SKM-1 (cell line): ENCODE measurements at regions not wholly inside any gene's neighbourhood (a gene's known extent, or its start where the extent isn't known, plus 50 kb on each side); places are given as distances from the start of the nearest gene placed in this dataset.
"Not testable (repeated sequence)": the region's sequence is repeated elsewhere in the genome, so short reads cannot be mapped to it uniquely, and the experiment has no call there.

Source experiments
- DNase-seq: peaks from one replicate; lab custom pipeline; 2025; ENCODE audit not compliant: unreplicated experiment; lab: John Stamatoyannopoulos, UW

DNA sequence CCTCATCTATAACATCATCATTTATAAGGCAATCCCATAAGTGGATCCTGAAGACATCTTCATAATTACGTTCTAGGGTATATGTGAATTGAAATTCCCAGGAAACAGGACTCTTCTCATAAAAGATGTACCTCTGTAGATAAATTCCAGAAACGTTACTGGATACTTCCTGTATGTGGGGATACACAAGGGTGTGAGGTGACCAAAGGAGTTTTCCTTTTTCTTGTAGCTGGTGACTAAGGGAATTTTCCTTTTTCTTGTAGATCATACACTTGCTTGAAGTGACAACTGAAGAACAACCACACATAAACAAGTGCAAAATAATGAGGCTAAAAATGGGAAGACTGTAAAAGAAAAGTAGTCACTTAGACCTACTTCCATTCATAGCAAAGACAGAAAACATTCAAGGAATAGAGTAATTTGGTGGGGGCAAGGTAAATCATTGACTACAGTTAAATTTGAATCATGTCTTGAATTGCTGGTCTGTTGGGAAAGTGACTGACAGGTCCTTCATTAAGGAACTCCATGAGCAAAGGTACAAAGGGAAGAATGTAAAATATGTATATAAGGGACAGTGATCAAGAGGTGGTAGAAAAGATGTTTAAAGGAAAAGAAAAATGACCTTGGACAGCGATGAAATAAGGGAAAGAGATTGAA lies 53.2 kb upstream of the UBE2E3 start:
- no peak for DNase-seq

DNA sequence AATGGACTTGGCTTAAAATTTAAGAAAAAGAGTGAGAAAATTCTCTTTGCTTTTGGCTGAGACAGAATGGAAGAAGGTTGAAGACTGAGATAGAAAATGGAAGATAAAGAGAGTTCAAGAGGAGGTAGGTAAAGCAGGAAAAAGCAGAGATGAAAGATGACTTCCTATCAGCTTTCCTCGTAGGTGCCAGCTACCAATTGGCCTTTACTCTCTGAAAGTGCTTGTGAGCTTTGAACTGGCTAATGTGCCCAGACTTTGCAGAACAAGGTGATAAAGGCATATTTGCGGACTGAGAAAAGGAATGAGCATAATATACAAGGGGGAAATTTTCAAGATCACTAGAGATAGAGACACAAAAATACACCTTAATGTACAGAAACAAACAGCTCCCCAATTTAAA lies 54.7 kb upstream of the UBE2E3 start:
- no peak for DNase-seq

DNA sequence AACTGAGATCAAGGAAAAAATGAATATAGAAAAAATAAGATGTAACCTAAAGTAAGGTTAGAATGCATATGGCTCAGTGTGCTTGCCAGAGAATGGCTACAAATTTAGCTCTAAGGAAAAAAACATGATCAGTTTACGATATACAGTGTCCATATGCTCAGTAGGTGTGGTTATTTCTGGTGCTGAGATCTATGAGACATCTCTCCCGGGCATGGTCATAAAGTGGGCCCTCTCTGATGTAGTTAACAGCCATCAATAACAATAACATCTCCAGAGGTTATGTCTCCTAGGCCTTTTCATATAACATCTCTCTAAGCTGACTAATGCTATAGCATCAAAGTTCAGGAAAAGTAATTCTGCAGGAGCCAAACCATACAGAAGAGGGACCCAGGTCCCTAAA lies 56.3 kb upstream of the UBE2E3 start:
- DNase-seq, result no peak

DNA sequence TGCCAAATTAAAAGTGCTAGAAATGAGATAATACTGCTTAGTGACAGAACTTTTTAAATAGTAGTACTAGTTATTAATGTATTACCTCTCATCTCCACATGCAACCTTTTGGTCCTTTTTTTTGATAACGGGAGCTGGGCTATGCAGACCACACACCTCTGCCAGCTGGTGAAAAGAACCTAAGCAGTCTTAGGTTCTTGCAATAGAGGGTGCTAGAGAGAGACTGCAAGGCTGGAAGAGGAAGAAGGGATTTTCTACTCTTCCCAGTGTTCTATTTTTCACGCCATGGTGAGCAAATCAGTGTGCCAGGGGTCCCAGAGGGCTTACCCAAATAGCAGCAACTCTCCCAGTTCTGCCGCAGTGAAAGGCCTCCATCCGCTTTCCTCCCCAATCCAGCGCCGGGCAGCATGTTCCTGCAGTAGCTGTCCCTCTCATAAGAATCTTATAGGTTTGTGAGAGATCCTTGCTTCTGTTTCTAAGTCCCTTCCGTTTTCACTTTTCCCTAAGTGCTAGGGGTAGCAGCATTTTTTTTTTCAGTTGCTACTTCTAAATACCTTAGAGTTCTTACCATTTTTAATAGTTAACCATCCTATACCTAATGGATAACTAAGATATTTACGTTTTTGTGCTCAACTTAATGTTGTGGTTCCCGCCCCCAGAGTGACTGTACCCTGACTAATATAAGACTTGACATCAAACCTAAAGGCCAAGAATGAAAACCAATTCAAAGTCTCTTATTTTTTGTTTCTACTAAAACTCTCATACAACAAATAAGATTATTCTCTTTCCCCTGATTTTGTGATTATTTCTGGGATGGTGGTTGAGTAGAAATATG lies 69.4 kb upstream of the UBE2E3 start:
- no peak for DNase-seq

DNA sequence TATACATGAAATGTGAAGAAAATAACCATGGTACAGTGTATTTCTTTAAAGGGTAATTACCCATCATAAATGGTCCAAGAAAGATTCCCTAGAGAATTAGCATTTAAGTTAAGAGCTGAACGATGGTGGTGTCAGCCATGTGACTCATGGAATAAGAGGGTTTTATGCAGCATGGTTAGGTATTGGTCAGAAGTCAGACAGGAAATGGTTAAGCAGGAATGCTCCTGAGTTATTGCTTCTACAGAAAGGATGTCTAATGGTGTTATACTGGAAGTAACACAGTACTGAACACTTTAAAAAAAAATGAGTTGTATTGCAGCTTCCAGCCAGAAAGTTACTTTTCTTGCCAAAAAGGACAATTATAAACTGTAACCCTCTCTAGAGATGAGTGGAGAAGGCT lies 72.7 kb upstream of the UBE2E3 start:
- no peak for DNase-seq

DNA sequence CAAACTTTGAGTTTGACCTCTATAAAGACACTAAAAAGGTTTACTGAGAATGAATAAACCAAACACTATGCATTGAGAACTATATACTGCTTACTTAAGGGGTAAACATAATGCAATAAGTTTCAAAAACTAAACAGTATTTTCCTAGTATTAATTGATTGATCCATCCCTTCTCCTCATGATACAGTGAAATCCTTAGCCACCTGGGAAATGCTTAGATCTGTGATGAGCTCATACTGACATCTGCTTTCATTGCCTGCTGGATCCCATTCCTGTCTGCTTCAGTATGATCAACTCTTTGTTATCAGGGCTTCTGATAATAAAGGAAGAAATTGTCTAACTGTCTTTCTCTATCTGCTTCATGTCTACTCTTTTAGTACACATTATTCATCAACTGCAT lies 74.9 kb upstream of the UBE2E3 start:
- no peak for DNase-seq

DNA sequence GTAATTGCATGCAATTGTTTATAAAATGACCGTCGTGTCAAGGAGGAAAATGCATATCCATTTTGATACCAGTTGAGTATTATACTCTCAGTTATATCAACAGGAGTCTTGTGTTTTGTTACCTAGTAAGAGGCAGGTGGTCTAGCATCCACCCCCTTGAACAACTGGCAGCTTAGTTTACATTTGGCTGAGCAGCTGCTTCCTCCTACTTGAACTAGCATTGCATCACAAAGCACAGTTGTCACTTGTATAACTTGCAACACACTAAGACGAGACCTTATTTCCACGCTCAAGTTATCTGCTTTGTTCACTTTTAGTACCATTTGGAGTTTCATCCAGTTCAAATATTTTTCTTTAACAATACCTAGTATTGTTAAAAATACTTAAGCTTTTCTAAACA lies 75.4 kb upstream of the UBE2E3 start:
- DNase-seq, result no peak

DNA sequence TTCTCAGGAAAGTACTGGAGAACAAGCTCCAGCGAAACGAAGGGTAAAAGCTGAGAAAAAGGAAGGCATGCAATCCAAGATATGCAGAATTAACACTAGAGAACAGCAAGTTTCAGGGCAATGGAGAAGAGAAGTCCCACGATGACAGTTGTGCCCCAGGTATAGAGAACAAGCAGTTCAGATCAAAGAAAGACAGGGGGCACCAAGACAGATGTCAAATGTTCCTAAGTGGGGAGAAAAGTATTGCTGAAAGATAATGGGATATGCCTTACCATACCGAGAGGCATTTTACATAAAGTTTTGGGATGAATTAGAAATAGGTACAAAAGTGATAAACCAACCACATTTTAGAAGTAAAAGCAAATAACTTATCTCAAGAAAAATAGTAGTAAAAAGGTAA lies 79.1 kb upstream of the UBE2E3 start:
- DNase-seq, result no peak

DNA sequence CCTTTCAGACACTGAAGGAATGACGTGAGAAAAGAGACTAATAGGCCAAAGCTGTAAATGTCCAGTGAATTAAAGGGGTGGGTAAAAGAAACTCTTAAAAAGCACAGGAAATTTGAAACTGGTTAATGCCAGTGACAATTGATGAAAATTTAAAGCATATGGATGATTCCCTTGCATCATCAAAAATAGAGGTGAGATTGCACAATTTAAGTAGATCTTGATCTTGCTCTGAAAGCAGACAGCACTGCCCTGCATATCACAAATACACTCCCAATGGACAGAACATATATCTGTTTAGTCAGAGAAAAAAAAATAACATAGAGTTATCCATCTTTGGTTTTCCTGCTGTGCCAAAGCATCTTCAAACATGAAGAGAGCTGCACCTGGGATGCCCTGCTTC lies 86.7 kb upstream of the UBE2E3 start:
- DNase-seq, result no peak

DNA sequence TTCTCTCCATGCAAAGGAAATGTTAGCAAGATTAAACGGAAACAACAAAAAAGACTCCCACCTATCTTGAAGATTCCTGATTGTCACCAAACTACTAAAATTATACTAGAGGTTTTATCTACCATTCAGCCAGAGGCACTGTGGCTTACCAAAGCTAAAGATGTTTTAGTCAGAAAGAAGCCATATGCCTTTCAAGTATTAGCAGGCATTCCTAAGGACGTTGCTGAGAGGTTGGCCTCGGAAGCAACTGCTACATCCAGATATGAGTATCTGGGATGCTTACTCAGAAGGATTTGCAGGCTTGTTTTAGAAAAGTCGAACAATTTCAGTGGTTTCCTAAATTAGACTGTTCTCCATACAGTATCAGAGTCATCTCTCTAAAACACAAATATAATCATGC lies 88.3 kb upstream of the UBE2E3 start:
- DNase-seq, result no peak

DNA sequence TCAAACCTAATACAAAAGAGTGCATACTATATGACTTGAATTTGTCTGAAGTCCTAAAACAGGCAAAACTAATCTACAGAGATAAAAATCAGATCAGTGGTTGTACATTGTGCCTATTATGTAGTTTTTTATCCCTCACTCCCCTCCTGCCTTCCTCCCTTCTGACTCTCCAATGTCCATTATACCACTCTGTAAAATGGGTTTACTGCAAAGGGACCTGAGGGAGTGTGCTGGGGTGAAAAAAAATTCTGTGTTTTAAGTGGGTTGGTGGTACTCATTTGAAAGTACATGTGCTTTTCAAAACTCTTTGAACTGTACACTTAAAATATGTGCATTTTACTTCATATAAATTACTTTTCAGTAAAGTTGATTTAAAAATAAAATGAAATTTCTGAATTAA lies 89.0 kb upstream of the UBE2E3 start:
- no peak for DNase-seq

DNA sequence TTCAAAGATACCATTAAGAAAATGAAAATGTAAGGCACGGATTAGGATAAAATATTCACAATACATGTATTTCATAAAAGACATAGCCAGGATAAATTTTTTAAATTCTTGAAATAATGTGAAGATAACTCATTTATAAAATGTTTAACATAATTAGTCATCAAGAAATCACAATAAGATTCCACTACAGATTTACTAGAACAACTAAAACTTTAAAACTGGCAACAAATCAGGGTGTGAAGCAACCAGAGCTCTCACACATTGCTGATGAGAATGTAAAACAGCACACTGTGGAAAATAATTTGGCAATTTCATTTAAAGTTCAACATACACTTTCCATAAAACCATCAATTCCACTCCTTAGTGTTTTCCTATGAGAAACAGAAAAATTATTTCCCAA lies 89.6 kb upstream of the UBE2E3 start:
- DNase-seq, result no peak

DNA sequence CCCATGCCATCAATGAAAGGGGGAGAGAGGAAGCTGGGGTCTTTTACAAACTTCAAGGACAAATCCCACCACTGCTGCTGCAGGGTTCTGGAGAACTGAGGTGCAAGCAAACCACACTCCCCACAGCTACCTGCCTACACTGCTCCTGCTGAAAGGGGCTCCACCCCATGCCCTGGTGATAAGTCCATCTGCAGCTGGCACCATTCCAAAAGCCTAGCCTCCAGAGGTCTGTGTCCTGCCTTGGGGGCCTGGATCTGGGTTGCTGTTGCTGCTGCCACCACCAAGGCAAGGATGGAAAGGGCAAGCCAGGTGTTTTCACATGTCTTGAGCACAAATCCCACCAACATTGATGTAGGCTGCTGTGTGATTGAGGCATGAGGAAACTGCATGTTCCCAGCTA lies 97.4 kb upstream of the UBE2E3 start:
- no peak for DNase-seq

DNA sequence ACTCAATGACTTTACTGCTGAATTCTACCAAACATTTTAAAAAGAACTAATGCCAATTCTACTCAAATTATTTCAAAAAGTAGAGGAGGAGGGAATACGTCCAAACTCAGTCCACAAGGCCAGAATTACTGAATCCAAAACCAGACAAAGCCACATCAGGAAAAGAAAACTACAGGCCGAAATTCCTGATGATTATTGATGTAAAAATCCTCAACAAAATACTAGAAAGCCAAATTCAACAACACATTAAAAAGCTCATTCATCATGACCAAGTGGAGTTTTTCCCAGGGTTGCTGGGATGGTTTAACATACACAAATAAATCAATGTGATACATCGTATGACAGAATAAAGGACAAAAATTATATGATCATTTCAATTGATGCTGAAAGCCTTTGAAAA lies 103.9 kb upstream of the UBE2E3 start:
- no peak for DNase-seq

DNA sequence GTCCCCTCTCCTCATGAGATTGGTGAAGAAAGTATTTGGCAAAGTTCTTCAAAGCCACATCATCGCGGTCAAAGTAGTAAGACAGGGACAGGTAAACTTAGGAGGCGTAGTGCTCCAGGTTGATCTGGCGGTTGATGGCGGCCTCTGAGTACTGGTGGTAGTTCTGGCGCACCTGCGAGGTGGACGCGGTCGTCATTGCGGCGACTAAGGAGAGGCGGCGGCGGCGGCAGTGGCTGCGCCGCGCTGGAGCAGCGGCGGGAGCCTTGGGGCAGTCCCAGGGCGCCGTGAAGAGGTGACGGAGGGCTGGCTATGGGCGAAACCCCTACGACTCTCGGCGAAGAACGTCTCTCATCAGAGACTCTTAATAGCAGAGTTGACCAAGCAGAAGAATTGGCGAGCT lies 107.2 kb upstream of the UBE2E3 start:
- DNase-seq, result no peak

DNA sequence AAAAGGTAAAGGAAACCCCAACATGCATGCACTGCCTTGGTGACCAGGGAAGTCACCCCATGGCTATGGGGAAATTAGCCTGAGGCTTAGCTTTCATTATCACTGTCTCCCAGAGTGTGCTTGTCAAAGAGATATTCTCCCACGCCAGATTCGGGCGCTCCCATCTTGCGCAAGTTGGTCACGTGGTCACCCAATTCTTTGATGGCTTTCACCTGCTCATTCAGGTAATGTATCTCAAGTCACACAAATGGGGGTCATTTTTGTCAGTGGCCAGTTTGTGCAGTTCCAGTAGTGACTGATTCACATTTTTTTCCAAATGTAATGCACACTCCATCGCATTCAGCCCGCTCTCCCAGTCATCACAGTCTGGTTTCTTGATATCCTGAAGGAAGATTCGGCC lies 107.6 kb upstream of the UBE2E3 start:
- not testable (repeated sequence) for DNase-seq

DNA sequence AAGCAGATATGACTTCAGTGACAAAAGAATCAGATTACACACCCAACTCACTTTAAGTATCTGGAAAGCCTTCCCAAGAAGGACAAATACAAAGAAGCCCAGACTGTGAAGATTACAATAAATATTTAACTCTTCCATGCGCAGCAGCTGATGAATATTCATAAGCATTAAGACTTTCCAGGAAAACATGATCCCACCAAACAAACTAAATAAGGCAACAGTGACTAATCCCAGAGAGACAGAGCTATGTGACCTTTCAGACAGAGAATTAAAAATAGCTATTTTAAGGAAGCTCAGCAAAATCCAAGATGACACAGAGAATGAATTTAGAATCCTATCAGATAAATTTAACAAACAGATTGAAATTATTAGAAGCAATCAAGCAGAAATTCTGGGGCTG lies 108.2 kb upstream of the UBE2E3 start:
- DNase-seq, result no peak

DNA sequence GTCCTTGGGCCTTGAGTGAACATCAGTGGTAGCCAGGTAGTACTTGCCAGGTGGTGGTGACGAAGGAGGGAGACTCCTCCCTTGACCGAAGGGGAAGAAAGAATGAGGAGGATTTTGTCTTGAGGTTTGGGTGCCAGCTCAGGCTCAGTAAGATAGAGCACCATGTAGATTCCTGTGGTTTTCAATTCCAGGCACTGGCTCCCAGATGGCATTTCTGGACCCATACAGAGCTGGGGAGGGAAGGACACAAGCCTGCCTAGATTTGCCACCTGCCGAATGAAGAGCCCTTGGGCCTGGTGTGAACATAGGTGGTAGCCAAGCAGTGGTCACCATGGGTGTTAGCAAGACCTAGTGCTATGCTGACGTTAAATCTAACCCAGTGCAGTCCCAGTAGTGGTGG lies 108.8 kb upstream of the UBE2E3 start:
- no peak for DNase-seq

DNA sequence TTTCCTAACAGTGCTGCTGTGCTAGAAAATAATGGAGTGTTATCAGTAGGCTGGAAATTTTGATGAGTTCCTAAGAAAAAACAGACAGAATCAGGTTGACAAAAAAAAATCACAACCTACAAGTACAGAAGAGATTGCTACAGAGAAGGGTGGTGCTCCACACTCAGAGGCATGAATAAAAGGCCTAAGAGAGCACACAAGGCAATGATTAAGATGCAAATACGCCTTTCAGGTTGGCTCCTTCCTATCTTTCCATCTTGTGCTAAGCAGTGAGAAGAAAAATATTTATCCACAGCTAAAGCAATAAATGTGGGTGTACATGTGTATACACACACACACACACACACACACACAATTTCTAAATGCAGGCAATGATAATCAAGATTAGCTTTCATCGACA lies 130.6 kb upstream of the UBE2E3 start:
- DNase-seq, result no peak

DNA sequence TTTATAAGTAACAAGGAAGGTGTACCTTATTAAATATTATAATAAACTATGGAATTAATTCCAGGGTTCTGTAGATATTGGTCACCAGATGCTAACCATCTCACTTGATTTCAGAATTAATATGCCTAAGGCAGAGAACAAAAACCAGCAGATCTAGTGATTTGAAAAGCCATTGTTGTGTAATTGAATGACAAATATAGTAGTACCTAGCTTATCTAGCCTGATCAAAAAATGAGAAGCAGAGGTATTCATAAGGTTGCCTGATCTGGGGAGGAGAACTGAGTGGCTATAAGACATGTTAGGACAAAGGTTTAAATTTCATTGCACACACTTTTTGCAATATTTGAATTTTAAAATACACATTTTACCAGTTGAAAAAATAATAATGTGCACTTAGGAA lies 132.0 kb upstream of the UBE2E3 start:
- no peak for DNase-seq

DNA sequence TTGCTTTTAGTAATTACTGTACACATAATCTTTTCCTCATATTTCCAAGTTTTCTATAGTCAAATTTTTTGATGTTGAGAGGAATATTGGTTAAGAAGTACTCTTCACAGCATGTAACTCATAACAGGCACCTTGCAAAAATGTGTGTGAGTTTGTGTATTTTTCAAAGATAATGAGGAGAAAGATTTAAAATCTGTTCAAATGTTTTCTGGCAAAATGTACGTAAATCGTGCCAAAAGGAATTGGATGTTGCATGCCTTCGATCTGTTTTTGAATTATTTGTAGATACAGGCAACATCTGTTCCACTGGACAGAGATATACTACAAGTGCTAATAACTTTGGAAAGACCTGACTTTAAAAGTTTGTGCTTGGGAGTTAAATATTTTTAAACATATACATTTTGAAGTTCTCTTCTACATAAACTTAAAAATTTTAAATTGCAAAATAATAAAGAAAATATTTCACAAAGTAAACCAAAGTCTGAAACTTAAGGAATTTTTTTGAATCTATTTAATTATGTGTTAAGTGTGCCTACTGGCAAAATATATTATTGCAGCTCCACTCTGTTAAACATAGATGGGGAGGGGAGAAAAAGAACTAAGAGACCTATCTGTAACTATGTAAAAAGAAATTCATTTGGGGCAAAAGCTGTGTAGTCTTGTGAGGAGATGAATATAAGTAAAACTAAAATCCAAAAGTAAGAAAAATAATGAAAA lies 133.5 kb upstream of the UBE2E3 start:
- DNase-seq, result no peak

DNA sequence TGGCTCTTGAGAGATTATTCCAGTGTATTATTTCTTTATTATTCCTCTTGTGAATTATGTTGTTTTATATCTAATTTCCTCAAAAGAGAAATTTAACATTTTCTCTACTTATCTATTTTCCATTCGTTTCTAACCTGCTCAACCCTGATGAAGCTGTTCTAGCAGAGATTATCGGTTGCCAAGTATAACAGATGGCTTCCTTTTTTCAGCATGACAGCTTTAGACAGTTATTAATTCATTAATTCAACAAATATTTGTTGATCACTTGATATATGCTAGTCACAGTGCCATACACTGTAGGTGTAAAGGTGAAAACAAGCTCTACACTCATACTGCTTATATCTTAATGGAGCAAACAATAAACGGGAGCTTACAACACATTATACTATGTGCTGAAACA lies 137.9 kb upstream of the UBE2E3 start:
- DNase-seq, result no peak
